ENCODE measurements at regions not wholly inside any gene's neighbourhood (a gene's known extent, or its start where the extent isn't known, plus 50 kb on each side); places are given as distances from the start of the nearest gene placed in this dataset.

DNA sequence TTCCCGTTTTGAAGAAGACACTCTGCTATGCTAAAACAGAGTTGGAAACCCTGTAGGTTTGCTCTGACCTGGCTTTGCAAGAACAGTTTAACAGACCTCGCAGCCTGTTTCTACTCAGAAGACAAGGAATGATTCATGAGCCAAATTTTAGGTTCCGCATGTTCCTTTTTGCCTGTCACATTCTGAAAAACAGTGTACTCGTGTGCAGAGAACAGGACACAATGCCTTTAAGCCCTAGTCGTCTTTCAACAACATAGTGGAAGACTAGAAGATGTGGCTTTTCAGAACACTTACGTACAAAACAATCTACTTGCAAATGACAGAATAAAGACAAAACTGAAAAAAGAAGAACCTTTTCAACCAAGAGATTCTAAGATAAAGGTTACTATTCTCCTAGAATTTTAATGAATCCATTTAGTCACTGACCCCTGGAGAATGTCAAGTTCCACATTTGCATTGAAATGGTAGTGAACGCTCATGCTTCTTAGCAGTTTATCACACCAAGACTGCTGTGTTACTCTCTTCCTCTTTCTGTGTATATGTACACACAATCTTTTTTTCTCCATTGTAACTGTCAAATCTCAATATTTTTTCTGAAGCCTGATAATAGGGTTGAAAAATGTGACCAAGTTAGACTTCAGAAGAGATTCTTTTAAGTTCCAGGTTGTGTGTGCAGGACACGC, 220.7 kb upstream of the NRSN1 start:
- TF ChIP-seq, protein P1, sequence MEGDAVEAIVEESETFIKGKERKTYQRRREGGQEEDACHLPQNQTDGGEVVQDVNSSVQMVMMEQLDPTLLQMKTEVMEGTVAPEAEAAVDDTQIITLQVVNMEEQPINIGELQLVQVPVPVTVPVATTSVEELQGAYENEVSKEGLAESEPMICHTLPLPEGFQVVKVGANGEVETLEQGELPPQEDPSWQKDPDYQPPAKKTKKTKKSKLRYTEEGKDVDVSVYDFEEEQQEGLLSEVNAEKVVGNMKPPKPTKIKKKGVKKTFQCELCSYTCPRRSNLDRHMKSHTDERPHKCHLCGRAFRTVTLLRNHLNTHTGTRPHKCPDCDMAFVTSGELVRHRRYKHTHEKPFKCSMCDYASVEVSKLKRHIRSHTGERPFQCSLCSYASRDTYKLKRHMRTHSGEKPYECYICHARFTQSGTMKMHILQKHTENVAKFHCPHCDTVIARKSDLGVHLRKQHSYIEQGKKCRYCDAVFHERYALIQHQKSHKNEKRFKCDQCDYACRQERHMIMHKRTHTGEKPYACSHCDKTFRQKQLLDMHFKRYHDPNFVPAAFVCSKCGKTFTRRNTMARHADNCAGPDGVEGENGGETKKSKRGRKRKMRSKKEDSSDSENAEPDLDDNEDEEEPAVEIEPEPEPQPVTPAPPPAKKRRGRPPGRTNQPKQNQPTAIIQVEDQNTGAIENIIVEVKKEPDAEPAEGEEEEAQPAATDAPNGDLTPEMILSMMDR (IDR thresholded peaks at IDR 0.05): no peak
- Histone ChIP-seq H3K4me3 (no peak overlapping the region), H3K27ac (no peak overlapping the region), H3K4me1 (no peaks in the 10 kb centered on the region), H3K27me3 (no peaks in the 10 kb centered on the region), H3K36me3 (no peaks in the 10 kb centered on the region), H3K9me3 (no peaks in the 10 kb centered on the region)
- DNase-seq (ENCODE audit: low spot score): no peak

DNA sequence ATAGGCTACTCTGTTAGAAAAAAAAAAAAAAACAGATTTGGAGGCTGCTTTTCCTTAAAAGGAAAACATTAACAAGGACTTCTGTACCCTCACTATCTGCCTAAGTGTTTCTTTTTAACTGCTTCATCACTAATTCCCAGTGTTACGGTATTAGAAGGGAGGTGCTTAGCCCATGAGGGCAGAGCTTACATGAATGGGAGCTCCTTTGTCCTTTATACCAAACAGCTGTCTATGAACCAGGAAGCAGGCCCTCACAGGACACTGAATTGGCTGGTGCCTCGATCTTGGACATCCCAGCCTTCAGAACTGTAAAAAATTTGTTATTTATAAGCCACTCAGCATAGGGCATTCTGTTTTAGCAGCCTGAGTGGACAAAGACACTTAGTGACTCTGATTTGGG, 215.6 kb upstream of the NRSN1 start:
- Histone ChIP-seq H3K4me1 (no peaks in the 10 kb centered on the region), H3K27ac (no peak overlapping the region), H3K36me3 (no peaks in the 10 kb centered on the region), H3K9me3 (no peaks in the 10 kb centered on the region), H3K27me3 (no peaks in the 10 kb centered on the region), H3K4me3 (no peak overlapping the region)
- DNase-seq (ENCODE audit: low spot score): no peak
- TF ChIP-seq, protein P1 (IDR thresholded peaks at IDR 0.05): no peak

DNA sequence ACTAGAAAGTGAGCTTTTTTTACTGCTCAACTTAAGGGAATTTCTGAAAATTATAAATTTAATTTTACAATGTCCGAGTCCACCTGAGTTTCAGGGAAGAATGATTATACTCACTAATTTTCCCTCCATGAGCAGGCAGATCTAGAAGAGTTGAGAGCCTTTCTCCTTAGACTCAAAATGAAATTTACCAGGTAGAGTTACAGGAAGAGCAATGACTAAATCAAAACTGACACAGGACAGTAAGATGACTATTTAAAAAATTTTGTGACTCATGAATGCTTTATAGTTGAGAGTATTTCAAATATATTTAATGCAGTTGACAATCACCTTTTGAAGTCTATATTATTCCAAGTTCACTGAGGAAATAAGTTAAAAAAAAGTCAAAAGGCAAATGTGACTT, 198.1 kb upstream of the NRSN1 start:
- Histone ChIP-seq H3K27ac (no peak overlapping the region), H3K27me3 (no peaks in the 10 kb centered on the region), H3K4me1 (no peaks in the 10 kb centered on the region), H3K4me3 (no peak overlapping the region), H3K36me3 (no peaks in the 10 kb centered on the region), H3K9me3 (no peaks in the 10 kb centered on the region)
- DNase-seq (ENCODE audit: low spot score): no peak
- TF ChIP-seq, protein P1 (IDR thresholded peaks at IDR 0.05): no peak

DNA sequence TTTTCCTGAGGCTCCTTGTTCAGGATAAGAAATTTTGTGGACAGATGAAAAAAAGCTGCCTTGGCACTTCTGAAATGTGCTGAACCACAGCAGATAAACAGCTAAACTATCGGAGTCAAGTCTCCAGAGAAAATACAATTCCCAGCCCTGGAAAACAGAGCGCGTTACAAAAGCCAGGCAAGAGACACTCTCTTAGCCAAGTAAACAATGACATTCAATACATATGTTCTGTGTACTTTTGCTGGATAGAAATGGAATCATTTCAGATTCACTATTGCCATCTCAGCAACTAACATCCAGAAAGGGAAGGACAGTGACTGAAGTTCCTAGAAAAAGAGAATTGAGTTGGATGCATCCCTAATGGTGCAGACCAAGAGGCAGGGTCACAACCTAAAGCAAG, 196.8 kb upstream of the NRSN1 start:
- H3K4me1 ChIP-seq: no peaks in the 10 kb centered on the region
- H3K9me3 ChIP-seq: peaks cover 0 to 10% of the 10 kb centered on the region in 2 donors
- no peaks in the 10 kb centered on the region for H3K36me3 ChIP-seq
- no peak for DNase-seq (ENCODE audit: low spot score)
- H3K27ac ChIP-seq: no peak overlapping the region
- H3K27me3 ChIP-seq: no peaks in the 10 kb centered on the region
- TF ChIP-seq, protein P1 (IDR thresholded peaks at IDR 0.05): no peak
- no peak overlapping the region for H3K4me3 ChIP-seq

DNA sequence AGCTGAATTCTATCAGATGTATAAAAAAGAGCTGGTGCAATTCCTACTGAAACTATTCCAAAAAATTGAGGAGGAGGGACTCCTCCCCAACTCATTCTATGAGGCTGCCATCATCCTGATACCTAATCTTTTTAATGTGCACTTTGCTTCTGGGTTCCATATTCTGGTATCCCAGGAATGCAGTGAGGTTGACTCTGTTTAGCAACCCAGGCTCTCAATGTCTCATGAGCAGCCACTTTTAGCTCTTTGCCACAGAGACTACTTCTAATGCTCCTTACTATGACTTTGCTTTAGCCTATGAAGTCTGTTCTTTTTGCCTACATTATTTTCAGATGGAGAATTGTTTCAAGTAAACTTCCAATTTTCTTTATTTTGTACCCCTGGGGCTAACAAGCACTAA, 185.5 kb upstream of the NRSN1 start:
- DNase-seq (ENCODE audit: low spot score): no peak
- no peaks in the 10 kb centered on the region for H3K9me3 ChIP-seq
- TF ChIP-seq, protein P1 (IDR thresholded peaks at IDR 0.05): no peak

DNA sequence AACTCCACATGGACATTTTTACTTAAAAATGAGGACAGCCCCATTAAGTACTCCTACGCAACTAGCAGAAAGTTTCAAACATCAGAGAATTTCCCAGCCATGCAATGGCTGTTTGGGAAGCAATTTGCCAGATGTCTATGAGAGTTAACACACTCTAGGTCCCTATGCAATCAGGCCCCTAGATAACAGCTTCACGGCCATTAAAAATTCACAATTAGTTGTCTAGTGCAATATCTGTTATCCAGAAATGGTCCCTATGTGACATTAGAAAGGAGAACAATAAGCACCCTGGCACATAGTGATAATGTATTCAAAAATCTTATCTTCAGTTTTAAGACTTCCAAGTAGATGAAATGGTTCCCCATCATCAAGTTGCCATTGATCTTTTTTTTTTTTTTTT, 174.3 kb upstream of the NRSN1 start:
- DNase-seq (ENCODE audit: low spot score): no peak
- Histone ChIP-seq H3K36me3 (no peaks in the 10 kb centered on the region), H3K9me3 (no peaks in the 10 kb centered on the region), H3K27me3 (no peaks in the 10 kb centered on the region), H3K27ac (no peak overlapping the region), H3K4me3 (no peak overlapping the region), H3K4me1 (no peaks in the 10 kb centered on the region)
- TF ChIP-seq, protein P1 (IDR thresholded peaks at IDR 0.05): no peak

More for the DNA sequence above, 185.5 kb upstream of the NRSN1 start:
- Histone ChIP-seq H3K27me3 (no peaks in the 10 kb centered on the region), H3K36me3 (no peaks in the 10 kb centered on the region), H3K4me1 (no peaks in the 10 kb centered on the region), H3K4me3 (no peak overlapping the region), H3K27ac (no peak overlapping the region)

All from right atrium auricular region (tissue), 2 donors.